ENCODE measurements at regions not wholly inside any gene's neighbourhood (a gene's known extent, or its start where the extent isn't known, plus 50 kb on each side); places are given as distances from the start of the nearest gene placed in this dataset.
"Not testable (repeated sequence)": the region's sequence is repeated elsewhere in the genome, so short reads cannot be mapped to it uniquely, and the experiment has no call there.

- DNase-seq (ENCODE audit: low read depth), result peak; percentile 99
- H3K4me3 ChIP-seq (ENCODE audit: low read depth, low read length), result no peak overlapping the region
- TF ChIP-seq, protein P1, sequence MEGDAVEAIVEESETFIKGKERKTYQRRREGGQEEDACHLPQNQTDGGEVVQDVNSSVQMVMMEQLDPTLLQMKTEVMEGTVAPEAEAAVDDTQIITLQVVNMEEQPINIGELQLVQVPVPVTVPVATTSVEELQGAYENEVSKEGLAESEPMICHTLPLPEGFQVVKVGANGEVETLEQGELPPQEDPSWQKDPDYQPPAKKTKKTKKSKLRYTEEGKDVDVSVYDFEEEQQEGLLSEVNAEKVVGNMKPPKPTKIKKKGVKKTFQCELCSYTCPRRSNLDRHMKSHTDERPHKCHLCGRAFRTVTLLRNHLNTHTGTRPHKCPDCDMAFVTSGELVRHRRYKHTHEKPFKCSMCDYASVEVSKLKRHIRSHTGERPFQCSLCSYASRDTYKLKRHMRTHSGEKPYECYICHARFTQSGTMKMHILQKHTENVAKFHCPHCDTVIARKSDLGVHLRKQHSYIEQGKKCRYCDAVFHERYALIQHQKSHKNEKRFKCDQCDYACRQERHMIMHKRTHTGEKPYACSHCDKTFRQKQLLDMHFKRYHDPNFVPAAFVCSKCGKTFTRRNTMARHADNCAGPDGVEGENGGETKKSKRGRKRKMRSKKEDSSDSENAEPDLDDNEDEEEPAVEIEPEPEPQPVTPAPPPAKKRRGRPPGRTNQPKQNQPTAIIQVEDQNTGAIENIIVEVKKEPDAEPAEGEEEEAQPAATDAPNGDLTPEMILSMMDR (IDR thresholded peaks at IDR 0.05; ENCODE audit: low read depth, low read length, missing control alignments), result no peak
- in situ Hi-C loops (cut with HindIII; ENCODE audit: low sequenced_read_pairs), result no loop called here
Measured at GRCh38 chr3:109685084-109686079, 348.0 kb upstream of the DPPA4 start.

- in situ Hi-C loops (cut with HindIII; ENCODE audit: low sequenced_read_pairs), result no loop called here
- peak; percentile 20 for DNase-seq (ENCODE audit: low read depth)
Measured at GRCh38 chr3:109687626-109688025, 350.3 kb upstream of the DPPA4 start.

DNA sequence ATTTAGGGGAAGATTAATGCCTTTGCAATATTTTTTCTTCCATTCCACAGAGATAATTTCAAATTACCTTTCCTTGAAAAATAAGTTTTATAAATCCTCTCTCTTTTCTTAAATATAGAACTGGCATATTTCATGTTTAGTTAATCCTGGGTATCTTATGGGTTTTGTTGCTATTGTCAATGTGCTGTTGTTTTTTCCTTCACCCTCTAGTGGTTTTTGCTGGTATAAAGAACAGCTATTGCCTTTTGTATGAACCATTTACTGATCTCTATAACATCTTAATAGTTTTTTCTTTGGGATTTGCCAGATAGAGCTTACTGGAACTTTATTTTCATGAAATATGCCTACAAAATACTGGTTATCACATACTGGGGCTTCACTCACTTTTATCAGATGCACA, 359.6 kb upstream of the DPPA4 start:
- no peak overlapping the region for H3K4me3 ChIP-seq (ENCODE audit: low read depth, low read length)
- in situ Hi-C loops (cut with HindIII; ENCODE audit: low sequenced_read_pairs), result no loop called here
- TF ChIP-seq, protein P1 (IDR thresholded peaks at IDR 0.05; ENCODE audit: low read depth, low read length, missing control alignments), result no peak
- no peak for DNase-seq (ENCODE audit: low read depth)

More at GRCh38 chr3:109687626-109688025, 350.3 kb upstream of the DPPA4 start:
- no peak overlapping the region for H3K4me3 ChIP-seq (ENCODE audit: low read depth, low read length)
- TF ChIP-seq, protein P1 (IDR thresholded peaks at IDR 0.05; ENCODE audit: low read depth, low read length, missing control alignments), result no peak

- no peak overlapping the region for H3K4me3 ChIP-seq (ENCODE audit: low read depth, low read length)
- TF ChIP-seq, protein P1 (IDR thresholded peaks at IDR 0.05; ENCODE audit: low read depth, low read length, missing control alignments), result no peak
- peak; percentile 97 for DNase-seq (ENCODE audit: low read depth)
- in situ Hi-C loops (cut with HindIII; ENCODE audit: low sequenced_read_pairs), result no loop called here
Measured at GRCh38 chr3:109702252-109702651, 364.9 kb upstream of the DPPA4 start.

- TF ChIP-seq, protein P1 (IDR thresholded peaks at IDR 0.05; ENCODE audit: low read depth, low read length, missing control alignments), result no peak
- no peak for DNase-seq (ENCODE audit: low read depth)
- in situ Hi-C loops (cut with HindIII; ENCODE audit: low sequenced_read_pairs), result no loop called here
- no peak overlapping the region for H3K4me3 ChIP-seq (ENCODE audit: low read depth, low read length)
Measured at GRCh38 chr3:109702976-109703375, 365.6 kb upstream of the DPPA4 start.

GRCh38 chr3:109705133-109705532, 367.8 kb upstream of the DPPA4 start:
- in situ Hi-C loops (cut with HindIII; ENCODE audit: low sequenced_read_pairs); H3K4me3 ChIP-seq (ENCODE audit: low read depth, low read length); DNase-seq (ENCODE audit: low read depth): not testable (repeated sequence)

GRCh38 chr3:109707617-109708016, 370.3 kb upstream of the DPPA4 start:
- no peak for DNase-seq (ENCODE audit: low read depth)
- H3K4me3 ChIP-seq (ENCODE audit: low read depth, low read length), result no peak overlapping the region
- TF ChIP-seq, protein P1 (IDR thresholded peaks at IDR 0.05; ENCODE audit: low read depth, low read length, missing control alignments), result no peak
- in situ Hi-C loops (cut with HindIII; ENCODE audit: low sequenced_read_pairs), result no loop called here

Measured in astrocyte of the cerebellum (primary cell).